Spinal cord (tissue), 9 donors: ENCODE measurements at regions not wholly inside any gene's neighbourhood (a gene's known extent, or its start where the extent isn't known, plus 50 kb on each side); places are given as distances from the start of the nearest gene placed in this dataset.

Experiments used
- DNase-seq, 6 donors: peaks; one replicate each; pipeline versions ENCODE4 v3.0.0 to v3.0.0-alpha.2; 2013 to 2015; ENCODE audit warnings: low spot score in 6 of 6, low read depth in 4 of 6
- H3K27ac ChIP-seq: one replicate; pipeline ENCODE4 v1.5.1; 2013; ENCODE audit warnings: low read depth, low read length, control low read depth
- H3K27me3 ChIP-seq: one replicate; pipeline ENCODE4 v1.6.1; 2013; ENCODE audit warnings: low read length; ENCODE audit not compliant: control insufficient read depth, insufficient read depth
- H3K36me3 ChIP-seq: one replicate; pipeline ENCODE4 v1.6.1; 2013; ENCODE audit warnings: low read length; ENCODE audit not compliant: control insufficient read depth, insufficient read depth
- H3K4me1 ChIP-seq: one replicate; pipeline ENCODE4 v1.6.1; 2013; ENCODE audit warnings: low read length; ENCODE audit not compliant: control insufficient read depth, insufficient read depth
- H3K4me3 ChIP-seq: one replicate; pipeline ENCODE4 v1.5.1; 2013; ENCODE audit warnings: low read depth, low read length, control low read depth
- H3K9me3 ChIP-seq: one replicate; pipeline ENCODE4 v1.6.1; 2013; ENCODE audit warnings: low read length; ENCODE audit not compliant: control insufficient read depth, insufficient read depth
- WGBS: methylation state at CpG from one replicate; pipeline ENCODE4 v1.1.5; 2013; ENCODE audit warnings: missing lambda C conversion rate; ENCODE audit not compliant: insufficient coverage; 5-methylcytosine and 5-hydroxymethylcytosine counted together
- donor health status: healthy.

DNA sequence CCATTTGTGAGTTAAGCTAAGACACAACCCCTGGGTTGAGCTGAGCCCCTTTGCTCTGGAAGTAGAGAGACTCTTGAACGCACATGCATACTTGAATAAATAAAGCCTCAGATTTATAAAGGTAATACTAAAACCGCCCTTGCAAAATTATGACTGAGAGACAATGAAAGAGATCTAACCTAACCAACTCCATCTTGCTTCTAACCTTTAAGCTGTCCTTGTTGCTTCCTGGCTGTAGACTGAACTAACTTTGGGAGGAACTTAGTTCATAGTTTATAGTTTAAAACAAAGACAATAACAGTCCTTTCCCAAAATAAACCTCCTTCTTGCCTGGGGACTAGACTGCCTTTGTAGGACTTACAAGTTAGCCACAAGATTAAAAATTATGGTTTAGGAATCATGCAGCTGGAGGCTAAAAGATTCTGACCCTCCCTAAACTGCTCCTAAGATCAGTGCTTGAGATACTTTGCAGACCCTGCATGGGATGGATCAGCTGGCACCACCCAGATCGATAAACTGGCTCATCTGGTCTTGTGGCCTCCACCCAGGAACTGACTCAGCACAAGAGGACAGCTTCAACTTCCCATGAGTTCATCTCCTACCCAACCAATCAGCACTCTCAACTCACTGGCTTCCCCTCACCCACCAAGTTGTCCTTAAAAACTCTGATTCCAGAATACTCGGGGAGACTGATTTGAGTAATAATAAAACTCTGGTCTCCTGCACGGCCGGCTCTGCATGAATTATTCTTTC lies 240.2 kb upstream of the SLC14A2 start:
- Histone ChIP-seq H3K9me3 (no peaks in the 10 kb centered on the region), H3K36me3 (no peaks in the 10 kb centered on the region), H3K4me1 (peaks cover 6% of the 10 kb centered on the region), H3K27me3 (no peaks in the 10 kb centered on the region), H3K4me3 (no peak overlapping the region), H3K27ac (no peak overlapping the region)
- no peak for DNase-seq
- WGBS: 96% methylated on average over 3 of the region's 6 CpGs

DNA sequence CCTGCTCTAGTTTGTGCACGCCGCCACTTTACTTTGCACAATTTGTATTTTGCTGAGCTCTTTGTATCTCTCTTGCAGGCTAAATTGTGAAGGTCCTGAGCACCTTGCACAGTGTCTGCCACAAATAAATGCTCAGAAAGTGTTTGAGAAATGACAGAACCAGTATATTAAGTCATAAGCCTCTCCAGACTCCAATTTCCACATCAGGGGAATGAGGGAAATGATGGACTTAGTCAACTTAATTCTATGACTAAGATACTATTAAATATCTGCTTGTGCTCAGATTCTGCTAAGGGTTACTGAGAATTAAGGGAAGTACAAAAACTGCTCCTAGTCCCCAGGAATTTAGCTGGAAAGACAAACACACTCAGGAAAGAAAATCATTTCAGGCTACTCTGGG lies 239.1 kb upstream of the SLC14A2 start:
- Histone ChIP-seq H3K27ac (no peak overlapping the region), H3K9me3 (no peaks in the 10 kb centered on the region), H3K36me3 (no peaks in the 10 kb centered on the region), H3K4me3 (no peak overlapping the region), H3K27me3 (no peaks in the 10 kb centered on the region), H3K4me1 (no peaks in the 10 kb centered on the region)
- DNase-seq: no peak
- no CpG with 5 or more reads among the region's 2 CpGs for WGBS

DNA sequence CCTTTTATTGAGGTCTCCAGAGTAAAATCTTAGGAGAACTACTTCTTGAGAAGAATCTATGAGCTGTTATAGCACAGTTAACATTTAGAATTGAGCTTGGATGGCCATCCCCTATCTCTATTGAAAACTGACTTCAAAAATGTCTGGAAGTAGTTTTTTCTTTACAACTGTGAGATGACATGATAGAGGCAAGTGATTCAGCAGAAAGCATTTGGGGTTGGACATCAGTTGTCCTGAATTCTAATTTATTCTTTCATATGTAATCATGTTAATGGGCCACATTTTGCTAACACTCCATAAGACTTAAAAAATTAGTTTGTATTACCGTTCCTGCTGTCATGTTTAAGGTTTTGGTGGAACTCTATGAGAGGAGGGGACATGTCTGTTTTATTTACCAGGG lies 237.0 kb upstream of the SLC14A2 start:
- no peak overlapping the region for H3K27ac ChIP-seq
- H3K4me3 ChIP-seq: no peak overlapping the region
- H3K4me1 ChIP-seq: no peaks in the 10 kb centered on the region
- no peak for DNase-seq
- no peaks in the 10 kb centered on the region for H3K9me3 ChIP-seq
- no peaks in the 10 kb centered on the region for H3K36me3 ChIP-seq
- no CpG with 5 or more reads among the region's 1 CpG for WGBS
- H3K27me3 ChIP-seq: no peaks in the 10 kb centered on the region

DNA sequence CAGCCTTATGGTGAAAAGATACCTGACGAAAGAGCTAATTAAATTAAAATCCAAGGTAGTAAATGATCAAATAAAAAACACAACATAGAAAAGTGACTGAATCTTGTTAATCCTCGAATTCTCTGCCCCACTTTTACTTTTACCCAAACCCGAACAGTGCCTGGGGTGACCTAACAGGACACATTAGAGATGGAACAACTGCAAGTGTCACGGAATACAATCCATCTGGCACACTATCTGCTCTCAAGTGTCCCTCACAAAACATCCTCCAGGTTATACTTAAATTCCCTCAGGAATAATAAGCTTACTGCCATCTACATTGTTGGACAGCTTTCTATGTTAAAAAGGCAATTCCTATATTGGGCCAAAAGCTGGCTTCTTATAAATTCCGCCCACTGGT lies 236.3 kb upstream of the SLC14A2 start:
- no peaks in the 10 kb centered on the region for H3K4me1 ChIP-seq
- H3K27ac ChIP-seq: no peak overlapping the region
- no peaks in the 10 kb centered on the region for H3K36me3 ChIP-seq
- no peak overlapping the region for H3K4me3 ChIP-seq
- H3K9me3 ChIP-seq: no peaks in the 10 kb centered on the region
- WGBS: 98% methylated on average over 4 of the region's 5 CpGs
- no peaks in the 10 kb centered on the region for H3K27me3 ChIP-seq
- DNase-seq: no peak

DNA sequence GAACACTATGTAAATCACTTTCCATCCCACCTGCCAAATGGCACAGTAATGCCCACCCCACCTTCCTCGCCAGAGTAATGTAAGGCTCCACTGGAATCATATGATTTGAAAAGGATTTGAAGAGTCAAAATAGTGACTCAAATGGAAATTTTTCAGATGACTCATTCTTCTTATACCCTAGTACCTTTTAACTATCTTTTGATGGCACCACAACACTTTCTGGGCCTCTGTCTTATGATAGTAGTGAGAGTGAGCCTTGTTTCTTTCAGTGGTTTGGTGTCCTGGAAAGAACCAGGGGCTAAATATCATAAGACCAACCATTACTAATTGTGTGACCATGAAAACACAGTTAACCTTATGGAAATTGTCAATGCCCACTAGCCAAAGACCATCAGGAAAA lies 235.4 kb upstream of the SLC14A2 start:
- WGBS: no CpG with 5 or more reads among the region's 1 CpG
- no peak overlapping the region for H3K4me3 ChIP-seq
- peaks cover 4% of the 10 kb centered on the region for H3K4me1 ChIP-seq

DNA sequence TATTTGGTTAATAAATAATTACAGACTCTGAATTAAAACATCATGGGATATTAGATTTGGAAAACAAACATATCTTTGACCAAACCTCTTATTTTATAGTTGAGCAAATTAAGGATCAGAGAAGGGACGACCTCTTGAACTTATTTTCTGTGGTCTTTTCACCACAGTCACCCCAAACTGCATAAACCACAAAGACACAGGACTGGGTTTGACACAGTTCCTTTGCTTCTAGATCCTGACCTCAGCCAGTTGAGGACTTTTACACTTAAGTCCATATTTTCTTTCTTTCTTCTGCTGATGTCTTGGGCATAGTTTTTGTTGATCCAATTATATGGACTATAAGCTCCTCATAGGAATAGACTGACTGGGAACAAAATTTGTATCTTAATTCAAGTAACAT lies 234.0 kb upstream of the SLC14A2 start:
- WGBS: no CpG with 5 or more reads among the region's 1 CpG
- DNase-seq: no peak
- Histone ChIP-seq H3K27ac (no peak overlapping the region), H3K9me3 (no peaks in the 10 kb centered on the region), H3K4me3 (no peak overlapping the region), H3K4me1 (peaks cover 4% of the 10 kb centered on the region), H3K36me3 (no peaks in the 10 kb centered on the region), H3K27me3 (no peaks in the 10 kb centered on the region)

More for the DNA sequence above, 235.4 kb upstream of the SLC14A2 start:
- H3K27ac ChIP-seq: no peak overlapping the region
- DNase-seq: no peak
- no peaks in the 10 kb centered on the region for H3K9me3 ChIP-seq
- no peaks in the 10 kb centered on the region for H3K36me3 ChIP-seq
- H3K27me3 ChIP-seq: no peaks in the 10 kb centered on the region

DNA sequence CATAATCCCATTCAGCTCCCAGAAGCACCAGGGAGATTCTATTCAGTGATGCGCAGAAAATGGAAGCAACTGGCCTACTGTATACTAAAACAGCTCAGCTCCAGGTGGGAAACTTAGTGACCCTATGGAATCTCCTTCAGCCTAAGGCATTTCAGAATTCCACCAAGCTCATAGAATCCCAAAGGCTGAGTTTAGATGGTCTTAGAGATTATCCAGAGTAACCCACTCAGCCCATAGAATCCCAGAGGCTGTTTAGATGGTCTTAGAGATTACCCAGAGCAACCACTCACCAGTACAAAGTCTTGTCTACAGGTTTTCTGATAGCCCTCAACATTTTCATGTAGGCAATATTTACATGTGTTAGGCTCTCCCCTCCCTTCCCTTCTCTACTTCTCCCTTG lies 232.0 kb upstream of the SLC14A2 start:
- H3K27ac ChIP-seq: no peak overlapping the region

DNA sequence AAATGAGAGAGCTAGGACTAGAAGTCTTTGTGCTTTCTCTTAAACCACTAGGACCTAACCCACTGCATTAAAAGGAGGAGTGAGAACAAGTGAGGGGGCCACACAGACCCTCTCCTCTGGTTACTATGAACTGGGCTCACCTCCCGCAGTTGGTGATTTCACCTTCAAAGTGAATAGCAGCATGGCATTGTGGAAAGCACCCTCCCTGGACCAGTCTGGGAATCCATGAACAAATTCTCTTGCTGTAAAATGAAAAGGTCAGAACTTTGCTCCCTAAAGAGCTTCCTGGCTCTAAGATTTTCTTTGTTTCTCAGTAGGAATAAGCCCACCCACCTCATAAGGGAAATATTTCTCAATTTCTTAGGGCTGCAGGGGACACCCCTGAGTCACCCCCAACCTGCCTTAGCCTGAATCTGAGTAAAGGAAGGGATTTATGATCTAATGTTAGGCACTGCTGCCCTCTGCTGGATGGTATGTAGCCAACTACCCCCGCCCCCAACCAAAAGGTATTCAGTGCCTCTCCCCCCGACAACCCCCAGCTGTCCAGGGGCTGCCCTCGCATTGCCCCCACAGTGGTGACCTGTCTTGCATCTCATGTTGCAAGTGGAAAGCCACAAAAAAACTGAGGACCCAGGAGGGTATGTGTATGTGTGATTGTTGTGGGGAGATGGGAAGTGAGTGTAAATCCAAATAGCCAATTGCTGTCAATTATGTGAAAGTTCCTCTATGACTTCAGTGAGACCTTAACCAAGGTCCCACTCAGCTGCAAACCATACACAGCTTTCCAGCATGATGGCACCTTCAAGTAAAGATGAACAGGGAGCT lies 230.9 kb upstream of the SLC14A2 start:
- Histone ChIP-seq H3K4me3 (no peak overlapping the region), H3K9me3 (no peaks in the 10 kb centered on the region), H3K36me3 (no peaks in the 10 kb centered on the region), H3K27ac (no peak overlapping the region), H3K27me3 (no peaks in the 10 kb centered on the region), H3K4me1 (peaks cover 4% of the 10 kb centered on the region)
- WGBS: 71% methylated on average over 1 of the region's 4 CpGs
- peak in 5 of 6 donors; percentile 35 to 93 (median 54) for DNase-seq

More for the DNA sequence above, 232.0 kb upstream of the SLC14A2 start:
- Histone ChIP-seq H3K4me3 (no peak overlapping the region), H3K4me1 (peaks cover 4% of the 10 kb centered on the region), H3K36me3 (no peaks in the 10 kb centered on the region), H3K27me3 (no peaks in the 10 kb centered on the region), H3K9me3 (no peaks in the 10 kb centered on the region)
- DNase-seq: no peak
- 83% methylated on average over 1 of the region's 1 CpG for WGBS

DNA sequence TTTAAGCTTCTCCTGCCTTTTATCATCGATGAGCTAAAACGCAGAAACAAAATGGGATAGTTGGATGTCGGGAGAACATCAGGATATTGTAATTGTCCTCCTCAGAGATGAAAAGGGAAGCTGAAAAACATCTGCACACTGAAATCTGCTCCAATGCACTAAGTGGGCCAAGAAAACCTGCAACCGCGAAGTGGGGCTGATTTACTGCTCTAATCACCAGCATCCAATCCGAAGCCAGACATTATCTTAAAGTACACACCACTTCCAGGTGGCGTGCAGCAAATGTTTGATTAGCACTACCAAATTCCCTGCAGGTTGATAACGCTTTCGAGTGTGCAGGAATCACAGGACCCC lies 230.3 kb upstream of the SLC14A2 start:
- no peak overlapping the region for H3K4me3 ChIP-seq
- WGBS: 61% methylated on average over 7 of the region's 9 CpGs

More for the DNA sequence above, 230.3 kb upstream of the SLC14A2 start:
- Histone ChIP-seq H3K4me1 (peaks cover 4% of the 10 kb centered on the region), H3K27me3 (no peaks in the 10 kb centered on the region), H3K27ac (no peak overlapping the region), H3K36me3 (no peaks in the 10 kb centered on the region), H3K9me3 (no peaks in the 10 kb centered on the region)
- DNase-seq: peak in 2 of 6 donors; percentile 18 to 85
